MCF 10A (cell line): ENCODE measurements at regions not wholly inside any gene's neighbourhood (a gene's known extent, or its start where the extent isn't known, plus 50 kb on each side); places are given as distances from the start of the nearest gene placed in this dataset.

Source experiments
- BruUV-seq: library from RNA; stranded (reverse); fragments of 400-500 nt; replicated peaks from 2 replicates; lab custom pipeline; 2021; lab: Mats Ljungman, UMichigan
- CTCF ChIA-PET: fragments of 300-600 bp; sonication (Branson Sonifier 250); formaldehyde crosslinking; extraction: SDS; loops from one replicate; lab custom pipeline; 2021; ENCODE audit warnings: antibody characterized with exemption, inconsistent platforms; lab: Yijun Ruan, JAX
- POLR2A ChIA-PET: fragments of 300-600, 350-650 bp; sonication (Branson Sonifier 250); formaldehyde crosslinking; extraction: SDS; loops from one replicate; lab custom pipeline; 2020; ENCODE audit warnings: antibody characterized with exemption, inconsistent platforms; lab: Yijun Ruan, JAX
- DNase-seq: peaks from one replicate; pipeline ENCODE4 v3.0.0-alpha.2; 2018; ENCODE audit not compliant: unreplicated experiment
- H3K27ac Mint-ChIP-seq: one replicate; pipeline ENCODE4 v1.8.0; 2022; ENCODE audit warnings: mild to moderate bottlenecking, low read depth, mixed read lengths; ENCODE audit not compliant: unreplicated experiment
- H3K27me3 Mint-ChIP-seq: one replicate; pipeline ENCODE4 v1.8.0; 2022; ENCODE audit warnings: mixed read lengths; ENCODE audit not compliant: insufficient read depth, unreplicated experiment
- H3K36me3 Mint-ChIP-seq: one replicate; pipeline ENCODE4 v1.8.0; 2022; ENCODE audit warnings: mild to moderate bottlenecking, moderate library complexity, mixed read lengths; ENCODE audit not compliant: insufficient read depth, unreplicated experiment
- H3K4me1 Mint-ChIP-seq: one replicate; pipeline ENCODE4 v1.8.0; 2022; ENCODE audit warnings: mixed read lengths; ENCODE audit not compliant: insufficient read depth, unreplicated experiment
- H3K4me3 Mint-ChIP-seq: one replicate; pipeline ENCODE4 v1.8.0; 2022; ENCODE audit warnings: mild to moderate bottlenecking, moderate library complexity, mixed read lengths; ENCODE audit not compliant: unreplicated experiment
- H3K9me3 Mint-ChIP-seq: one replicate; pipeline ENCODE4 v1.8.0; 2022; ENCODE audit warnings: mixed read lengths; ENCODE audit not compliant: unreplicated experiment
- intact Hi-C: fragments of 100-400 bp; cut with micrococcal nuclease; formaldehyde crosslinking; loops from 2 replicates; pipeline ENCODE4 v1.14.1; 2022
- TF ChIP-seq, protein P1 (sequence below): fragments of 200-600 bp; IDR thresholded peaks from one replicate; pipeline ENCODE4 v1.8.0; 2022; ENCODE audit warnings: antibody characterized with exemption, mild to moderate bottlenecking; ENCODE audit not compliant: unreplicated experiment

- ChIA-PET CTCF (interaction anchor here (0.7 kb wide), 1 partner anchor 1096 kb away, joined by 4 read pairs; no protein-coding TSS in a partner anchor), POLR2A (no interaction called here)
- TF ChIP-seq, protein P1, sequence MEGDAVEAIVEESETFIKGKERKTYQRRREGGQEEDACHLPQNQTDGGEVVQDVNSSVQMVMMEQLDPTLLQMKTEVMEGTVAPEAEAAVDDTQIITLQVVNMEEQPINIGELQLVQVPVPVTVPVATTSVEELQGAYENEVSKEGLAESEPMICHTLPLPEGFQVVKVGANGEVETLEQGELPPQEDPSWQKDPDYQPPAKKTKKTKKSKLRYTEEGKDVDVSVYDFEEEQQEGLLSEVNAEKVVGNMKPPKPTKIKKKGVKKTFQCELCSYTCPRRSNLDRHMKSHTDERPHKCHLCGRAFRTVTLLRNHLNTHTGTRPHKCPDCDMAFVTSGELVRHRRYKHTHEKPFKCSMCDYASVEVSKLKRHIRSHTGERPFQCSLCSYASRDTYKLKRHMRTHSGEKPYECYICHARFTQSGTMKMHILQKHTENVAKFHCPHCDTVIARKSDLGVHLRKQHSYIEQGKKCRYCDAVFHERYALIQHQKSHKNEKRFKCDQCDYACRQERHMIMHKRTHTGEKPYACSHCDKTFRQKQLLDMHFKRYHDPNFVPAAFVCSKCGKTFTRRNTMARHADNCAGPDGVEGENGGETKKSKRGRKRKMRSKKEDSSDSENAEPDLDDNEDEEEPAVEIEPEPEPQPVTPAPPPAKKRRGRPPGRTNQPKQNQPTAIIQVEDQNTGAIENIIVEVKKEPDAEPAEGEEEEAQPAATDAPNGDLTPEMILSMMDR = no peak
- Mint-ChIP-seq H3K36me3 (no peaks in the 10 kb centered on the region), H3K9me3 (no peaks in the 10 kb centered on the region), H3K4me1 (no peaks in the 10 kb centered on the region), H3K27ac (no peak overlapping the region), H3K4me3 (no peak overlapping the region), H3K27me3 (no peaks in the 10 kb centered on the region)
- intact Hi-C loops = no loop called here
- BruUV-seq = no TSS peak
- no peak for DNase-seq
These were observed 338.7 kb upstream of the GRM7 start for GRCh38 chr3:6522191-6522590.

DNA sequence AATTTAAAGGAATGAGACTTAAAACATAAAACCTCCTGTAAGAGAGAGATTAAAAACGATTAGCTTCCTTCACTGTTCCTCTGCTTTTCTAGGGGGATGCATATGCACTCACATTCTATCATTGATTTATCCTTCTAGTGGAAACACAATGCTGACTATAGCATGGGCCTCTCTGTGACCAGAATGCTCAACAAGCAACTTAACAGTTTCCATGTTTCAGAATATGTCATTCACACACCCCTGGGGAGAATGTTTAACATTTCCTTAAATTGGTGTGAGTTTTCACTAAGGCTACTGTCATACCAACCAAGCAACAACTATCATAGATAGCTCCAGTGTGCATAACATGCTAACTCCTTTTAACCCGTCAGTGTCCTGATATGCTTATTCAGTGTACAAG, 337.9 kb upstream of the GRM7 start:
- no peaks in the 10 kb centered on the region for H3K4me1 Mint-ChIP-seq
- ChIA-PET CTCF (no interaction called here), POLR2A (no interaction called here)
- H3K36me3 Mint-ChIP-seq = no peaks in the 10 kb centered on the region
- DNase-seq = no peak
- no TSS peak for BruUV-seq
- TF ChIP-seq, protein P1 = no peak
- H3K9me3 Mint-ChIP-seq = no peaks in the 10 kb centered on the region
- H3K27me3 Mint-ChIP-seq = no peaks in the 10 kb centered on the region
- intact Hi-C loops = no loop called here
- H3K27ac Mint-ChIP-seq = no peak overlapping the region
- H3K4me3 Mint-ChIP-seq = no peak overlapping the region

- no peaks in the 10 kb centered on the region for H3K36me3 Mint-ChIP-seq
- DNase-seq = no peak
- BruUV-seq = no TSS peak
- peaks cover 5% of the 10 kb centered on the region for H3K4me1 Mint-ChIP-seq
- H3K27ac Mint-ChIP-seq = no peak overlapping the region
- no peak overlapping the region for H3K4me3 Mint-ChIP-seq
- POLR2A ChIA-PET = interaction anchor here (0.5 kb wide), 1 partner anchor 55 kb away, joined by 3 read pairs; no protein-coding TSS in a partner anchor
- no peaks in the 10 kb centered on the region for H3K27me3 Mint-ChIP-seq
- intact Hi-C loops = no loop called here
- H3K9me3 Mint-ChIP-seq = no peaks in the 10 kb centered on the region
- TF ChIP-seq, protein P1 = no peak
- CTCF ChIA-PET = no interaction called here
These were observed 336.4 kb upstream of the GRM7 start for GRCh38 chr3:6524479-6524878.

DNA sequence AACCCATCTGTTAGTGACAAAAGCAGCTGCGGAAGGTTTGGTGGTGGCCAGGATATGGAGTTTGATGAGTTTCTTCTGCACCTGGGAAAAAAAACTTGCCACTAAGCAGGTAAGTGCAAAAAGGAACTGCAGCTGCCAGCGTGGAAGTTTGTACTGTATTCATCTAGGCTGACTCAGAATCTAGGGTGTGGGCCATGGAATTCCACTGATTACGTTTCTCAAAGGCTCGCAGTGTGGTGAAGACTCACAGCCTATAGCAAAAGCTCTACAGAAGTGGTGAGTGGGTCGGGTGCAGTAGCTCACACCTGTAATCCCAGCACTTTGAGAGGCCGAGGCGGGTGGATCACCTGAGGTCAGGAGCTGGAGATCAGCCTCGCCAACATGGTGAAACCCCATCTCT, 334.6 kb upstream of the GRM7 start:
- CTCF ChIA-PET = interaction anchor here (1.1 kb wide), 1 partner anchor 190 kb away, joined by 6 read pairs; no protein-coding TSS in a partner anchor
- Mint-ChIP-seq H3K27ac (no peak overlapping the region), H3K36me3 (no peaks in the 10 kb centered on the region), H3K4me1 (peaks cover 11% of the 10 kb centered on the region), H3K4me3 (no peak overlapping the region), H3K27me3 (no peaks in the 10 kb centered on the region), H3K9me3 (no peaks in the 10 kb centered on the region)
- no peak for DNase-seq
- no TSS peak for BruUV-seq
- POLR2A ChIA-PET = interaction anchor here (0.8 kb wide), 1 partner anchor 21 kb away, joined by 3 read pairs; no protein-coding TSS in a partner anchor
- intact Hi-C loops = no loop called here
- TF ChIP-seq, protein P1 = no peak
